ENCODE measurements at regions not wholly inside any gene's neighbourhood (a gene's known extent, or its start where the extent isn't known, plus 50 kb on each side); places are given as distances from the start of the nearest gene placed in this dataset.

DNA sequence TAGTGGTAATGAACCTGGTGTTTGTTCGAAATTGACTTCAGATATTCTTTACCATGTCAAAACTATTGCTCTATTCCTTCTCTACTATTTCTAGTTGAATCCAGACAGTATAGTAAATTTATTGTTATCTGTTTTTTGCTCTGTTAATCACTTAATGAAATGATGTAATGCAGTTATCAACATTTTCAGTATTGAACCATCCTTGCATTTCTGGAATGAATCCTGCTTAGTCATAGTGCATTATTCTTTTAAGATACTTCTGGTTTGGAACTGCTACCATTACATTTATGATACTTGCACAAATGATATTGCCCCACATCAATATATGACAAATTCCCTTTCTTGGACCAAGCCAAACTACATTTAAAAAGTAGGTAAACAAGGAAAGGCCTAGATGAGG, 554.0 kb upstream of the KLF4 start:
- Histone ChIP-seq H3K9me3 (ENCODE audit: control insufficient read depth in 1 of 2, insufficient read depth in 1 of 2, low read depth in 1 of 2, low read length in 2 of 2) (peaks cover 0 to 8% of the 10 kb centered on the region in 2 experiments; a peak in 1 of 4 replicates), H3K36me3 (ENCODE audit: control insufficient read depth in 1 of 2, insufficient read depth in 2 of 2, low read length in 2 of 2) (0 out of 4 replicates have a peak, but pooled peaks cover 0 to 7% of the 10 kb centered on the region in 2 experiments), H3K9me2 (ENCODE audit: insufficient read depth) (no peaks in the 10 kb centered on the region), H3K4me3 (replicated peaks in 1 of 2; ENCODE audit: low read depth in 1 of 2, low read length in 2 of 2) (no peak overlapping the region), H3K4me1 (ENCODE audit: control insufficient read depth in 1 of 2, insufficient read depth in 2 of 2, low read length in 2 of 2) (peaks cover 2 to 52% of the 10 kb centered on the region in 2 experiments), H3K27ac (ENCODE audit: low read depth, low read length) (no peak overlapping the region), H3K9ac (ENCODE audit: low read length) (no peak overlapping the region), H4K20me1 (ENCODE audit: insufficient read depth) (no peaks in the 10 kb centered on the region), H3K79me2 (ENCODE audit: insufficient read depth, low read length) (no peaks in the 10 kb centered on the region), H3K4me2 (ENCODE audit: low read length) (no peak overlapping the region), H2AFZ (ENCODE audit: low read depth, low read length, poor library complexity, severe bottlenecking) (no peak overlapping the region), H3K27me3 (ENCODE audit: insufficient read depth, low read length) (no peaks in the 10 kb centered on the region)
- intact Hi-C loops (cut with micrococcal nuclease): no loop called here
- CTCF ChIA-PET: no interaction called here
- no TSS peak for BruUV-seq (replicated peaks)
- DNase-seq (ENCODE audit: low read depth, low spot score) (no peak), ATAC-seq (no peak)
- POLR2A ChIA-PET: no interaction called here
- RAD21 ChIA-PET (ENCODE audit: low non-redundant PET in 1 of 2, low total read pairs in 2 of 2, uncharacterized antibody in 2 of 2, unreplicated experiment in 2 of 2): no interaction called here
- TF ChIP-seq POLR2A (IDR thresholded peaks at IDR 0.05; ENCODE audit: borderline replicate concordance, extremely low read depth, insufficient read depth, insufficient read length) (no peak), SP1 (IDR thresholded peaks at IDR 0.05; ENCODE audit: low read depth) (no peak), CEBPB (IDR thresholded peaks at IDR 0.05; ENCODE audit: low read depth) (peak; percentile 23; the same call in 1 of the 2 replicates), JUND (IDR thresholded peaks at IDR 0.05) (no peak), CBX3 (IDR thresholded peaks at IDR 0.05; ENCODE audit: low read depth) (peak; percentile 91), SRF (IDR thresholded peaks at IDR 0.05; ENCODE audit: low read depth) (no peak)

GRCh38 chr9:108041551-108041950, 552.0 kb upstream of the KLF4 start:
- peak overlapping the region; percentile 46 for H3K4me2 ChIP-seq (ENCODE audit: low read length)
- DNase-seq (ENCODE audit: low read depth, low spot score): no peak
- H3K36me3 ChIP-seq (ENCODE audit: control insufficient read depth in 1 of 2, insufficient read depth in 2 of 2, low read length in 2 of 2): 0 out of 4 replicates have a peak, but pooled peaks cover 0 to 7% of the 10 kb centered on the region in 2 experiments
- TF ChIP-seq EGR1 (IDR thresholded peaks at IDR 0.05; ENCODE audit: low read depth): no peak
- no peak for TF ChIP-seq CTCF (IDR thresholded peaks at IDR 0.05 in 2 of 3, conservative IDR thresholded peaks at IDR 0.05 in 1 of 3; ENCODE audit: borderline replicate concordance in 1 of 3, insufficient read depth in 1 of 3, low read depth in 2 of 3, low read length in 2 of 3)
- TF ChIP-seq ZBTB33 (IDR thresholded peaks at IDR 0.05; ENCODE audit: extremely low read depth, insufficient replicate concordance, low read length): no peak
- peak; percentile 43; the same call in 1 of the 2 replicates for TF ChIP-seq MAX (IDR thresholded peaks at IDR 0.05)
- TF ChIP-seq RAD21 (IDR thresholded peaks at IDR 0.05; ENCODE audit: low read depth): no peak
- peak; percentile 87 for TF ChIP-seq JUND (IDR thresholded peaks at IDR 0.05)
- peak; percentile 67 for TF ChIP-seq SP1 (IDR thresholded peaks at IDR 0.05; ENCODE audit: low read depth)
- no peak for TF ChIP-seq YY1 (IDR thresholded peaks at IDR 0.05; ENCODE audit: extremely low read depth, insufficient replicate concordance, low read depth, low read length)
- TF ChIP-seq CBX3 (IDR thresholded peaks at IDR 0.05; ENCODE audit: low read depth): peak; percentile 89
- peak; percentile 82 for TF ChIP-seq FOSL1 (IDR thresholded peaks at IDR 0.05; ENCODE audit: low read depth)
- ChIA-PET POLR2A (no interaction called here), RAD21 (ENCODE audit: low non-redundant PET in 1 of 2, low total read pairs in 2 of 2, uncharacterized antibody in 2 of 2, unreplicated experiment in 2 of 2) (no interaction called here), CTCF (no interaction called here)
- peak overlapping the region in 1 of 2 experiments; percentile 3; a peak in 1 of 4 replicates for H3K4me3 ChIP-seq (replicated peaks in 1 of 2; ENCODE audit: low read depth in 1 of 2, low read length in 2 of 2)
- no TSS peak for BruUV-seq (replicated peaks)
- H3K9me3 ChIP-seq (ENCODE audit: control insufficient read depth in 1 of 2, insufficient read depth in 1 of 2, low read depth in 1 of 2, low read length in 2 of 2): peaks cover 0 to 8% of the 10 kb centered on the region in 2 experiments; a peak in 1 of 4 replicates
- no peaks in the 10 kb centered on the region for H3K9me2 ChIP-seq (ENCODE audit: insufficient read depth)
- H3K27me3 ChIP-seq (ENCODE audit: insufficient read depth, low read length): no peaks in the 10 kb centered on the region
- H3K27ac ChIP-seq (ENCODE audit: low read depth, low read length): no peak overlapping the region
- ATAC-seq: peak; percentile 66
- no peak overlapping the region for H2AFZ ChIP-seq (ENCODE audit: low read depth, low read length, poor library complexity, severe bottlenecking)
- intact Hi-C loops (cut with micrococcal nuclease): no loop called here
- H4K20me1 ChIP-seq (ENCODE audit: insufficient read depth): no peaks in the 10 kb centered on the region
- peaks cover 0 to 36% of the 10 kb centered on the region in 2 experiments; a peak in 2 of 4 replicates for H3K4me1 ChIP-seq (ENCODE audit: control insufficient read depth in 1 of 2, insufficient read depth in 2 of 2, low read length in 2 of 2)
- no peaks in the 10 kb centered on the region for H3K79me2 ChIP-seq (ENCODE audit: insufficient read depth, low read length)
- peak overlapping the region; percentile 33 for H3K9ac ChIP-seq (ENCODE audit: low read length)

Measured in HCT116 (cell line).